ENCODE measurements at regions not wholly inside any gene's neighbourhood (a gene's known extent, or its start where the extent isn't known, plus 50 kb on each side); places are given as distances from the start of the nearest gene placed in this dataset.

DNA sequence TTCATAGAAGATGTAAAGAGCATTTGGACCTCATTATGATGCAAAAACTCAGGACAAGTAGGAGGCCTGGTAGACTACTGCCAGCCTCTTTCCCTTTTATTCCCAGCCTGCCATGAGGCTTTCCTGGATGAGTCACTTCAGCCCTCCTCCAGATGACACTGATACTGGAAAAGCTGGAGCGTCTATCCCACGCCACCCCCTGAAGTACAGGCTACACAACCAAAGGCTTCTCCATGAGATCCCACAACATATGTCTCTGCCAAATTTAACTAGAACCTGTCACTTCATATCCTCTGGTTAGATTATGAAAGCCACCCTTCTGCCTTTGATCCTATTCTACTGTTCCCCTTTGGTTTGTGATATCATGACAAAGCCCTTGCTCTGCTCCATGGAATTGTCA, 56.1 kb upstream of the CPNE4 start:
- TF ChIP-seq POLR2A (IDR thresholded peaks at IDR 0.05; ENCODE audit: borderline replicate concordance, extremely low read depth, insufficient read depth, insufficient read length) (no peak), CEBPB (IDR thresholded peaks at IDR 0.05; ENCODE audit: low read depth) (no peak), EZH2 (IDR thresholded peaks at IDR 0.05) (no peak), SIN3A (IDR thresholded peaks at IDR 0.05; ENCODE audit: low read depth) (no peak)
- TF ChIP-seq, protein P1, sequence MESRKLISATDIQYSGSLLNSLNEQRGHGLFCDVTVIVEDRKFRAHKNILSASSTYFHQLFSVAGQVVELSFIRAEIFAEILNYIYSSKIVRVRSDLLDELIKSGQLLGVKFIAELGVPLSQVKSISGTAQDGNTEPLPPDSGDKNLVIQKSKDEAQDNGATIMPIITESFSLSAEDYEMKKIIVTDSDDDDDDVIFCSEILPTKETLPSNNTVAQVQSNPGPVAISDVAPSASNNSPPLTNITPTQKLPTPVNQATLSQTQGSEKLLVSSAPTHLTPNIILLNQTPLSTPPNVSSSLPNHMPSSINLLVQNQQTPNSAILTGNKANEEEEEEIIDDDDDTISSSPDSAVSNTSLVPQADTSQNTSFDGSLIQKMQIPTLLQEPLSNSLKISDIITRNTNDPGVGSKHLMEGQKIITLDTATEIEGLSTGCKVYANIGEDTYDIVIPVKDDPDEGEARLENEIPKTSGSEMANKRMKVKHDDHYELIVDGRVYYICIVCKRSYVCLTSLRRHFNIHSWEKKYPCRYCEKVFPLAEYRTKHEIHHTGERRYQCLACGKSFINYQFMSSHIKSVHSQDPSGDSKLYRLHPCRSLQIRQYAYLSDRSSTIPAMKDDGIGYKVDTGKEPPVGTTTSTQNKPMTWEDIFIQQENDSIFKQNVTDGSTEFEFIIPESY (IDR thresholded peaks at IDR 0.05; ENCODE audit: extremely low read depth, insufficient replicate concordance, low read length), result no peak

Measured in HCT116 (cell line).